Caco-2 (cell line): ENCODE measurements at regions not wholly inside any gene's neighbourhood (a gene's known extent, or its start where the extent isn't known, plus 50 kb on each side); places are given as distances from the start of the nearest gene placed in this dataset.

Experiments
- BruUV-seq: library from RNA; stranded (reverse); fragments of 400-500 nt; replicated peaks from 2 replicates; lab custom pipeline; 2021; lab: Mats Ljungman, UMichigan
- CTCF ChIA-PET: fragments of 300-600 bp; sonication (Branson Sonifier 250); formaldehyde crosslinking; loops from one replicate; lab custom pipeline; 2022; ENCODE audit warnings: antibody characterized with exemption; lab: Charles Lee
- POLR2A ChIA-PET: fragments of 300-600 bp; sonication (Branson Sonifier 250); formaldehyde crosslinking; loops from one replicate; lab custom pipeline; 2022; ENCODE audit warnings: antibody characterized with exemption; lab: Charles Lee
- DNase-seq, 2 experiments: peaks; one replicate each; pipeline versions ENCODE4 v3.0.0 to v3.0.0-alpha.2; 2020 to 2022
- H3K27me3 ChIP-seq: replicated peaks from 2 replicates; pipeline ENCODE4 v1.6.0; 2011; ENCODE audit warnings: low read length; ENCODE audit not compliant: control insufficient read depth, insufficient read depth
- H3K36me3 ChIP-seq: 2 replicates; pipeline ENCODE4 v1.5.1; 2011; ENCODE audit warnings: low read length; ENCODE audit not compliant: control insufficient read depth, insufficient read depth
- H3K4me1 ChIP-seq: fragments of 250-450 bp; sonication (Bioruptor Pico); 2 replicates; pipeline ENCODE4 v1.5.1; 2020; ENCODE audit warnings: mild to moderate bottlenecking
- H3K4me3 ChIP-seq: 2 replicates; pipeline ENCODE4 v1.5.1; 2011; ENCODE audit warnings: low read depth, mild to moderate bottlenecking, control low read depth, low read length
- H3K9me3 ChIP-seq: fragments of 250-450 bp; sonication (Bioruptor Pico); 2 replicates; pipeline ENCODE4 v1.5.1; 2020; ENCODE audit warnings: mild to moderate bottlenecking, moderate library complexity
- H3K27ac Mint-ChIP-seq: one replicate; pipeline ENCODE4 v1.8.0; 2022; ENCODE audit warnings: mixed read lengths; ENCODE audit not compliant: unreplicated experiment
- H3K27me3 Mint-ChIP-seq: one replicate; pipeline ENCODE4 v1.8.0; 2022; ENCODE audit warnings: mixed read lengths; ENCODE audit not compliant: insufficient read depth, unreplicated experiment
- H3K36me3 Mint-ChIP-seq: one replicate; pipeline ENCODE4 v1.8.0; 2022; ENCODE audit warnings: mild to moderate bottlenecking, mixed read lengths; ENCODE audit not compliant: insufficient read depth, unreplicated experiment
- H3K4me1 Mint-ChIP-seq: one replicate; pipeline ENCODE4 v1.8.0; 2022; ENCODE audit warnings: low read depth, mixed read lengths; ENCODE audit not compliant: unreplicated experiment
- H3K4me3 Mint-ChIP-seq: one replicate; pipeline ENCODE4 v1.8.0; 2022; ENCODE audit warnings: mild to moderate bottlenecking, moderate library complexity, mixed read lengths; ENCODE audit not compliant: unreplicated experiment
- H3K9me3 Mint-ChIP-seq: one replicate; pipeline ENCODE4 v1.8.0; 2022; ENCODE audit warnings: mixed read lengths; ENCODE audit not compliant: unreplicated experiment
- intact Hi-C: fragments of 100-400 bp; cut with micrococcal nuclease; formaldehyde crosslinking; loops from one replicate; pipeline ENCODE4 v1.10.0; 2022; ENCODE audit not compliant: unreplicated experiment
- TF ChIP-seq, protein P1 (sequence below), 2 experiments: fragments of 200-600 bp in 1 of 2; IDR thresholded peaks; 1 replicate in 1 of 2; 2 replicates in 1 of 2; pipeline versions ENCODE4 v1.5.1 to v1.8.0; 2011 to 2022; ENCODE audit warnings: antibody characterized with exemption in 1 of 2, control low read depth in 1 of 2, inconsistent platforms in 1 of 2, low read depth in 1 of 2, low read length in 1 of 2, mild to moderate bottlenecking in 1 of 2, moderate library complexity in 1 of 2; ENCODE audit not compliant: insufficient read depth in 1 of 2, severe bottlenecking in 1 of 2, unreplicated experiment in 1 of 2

DNA sequence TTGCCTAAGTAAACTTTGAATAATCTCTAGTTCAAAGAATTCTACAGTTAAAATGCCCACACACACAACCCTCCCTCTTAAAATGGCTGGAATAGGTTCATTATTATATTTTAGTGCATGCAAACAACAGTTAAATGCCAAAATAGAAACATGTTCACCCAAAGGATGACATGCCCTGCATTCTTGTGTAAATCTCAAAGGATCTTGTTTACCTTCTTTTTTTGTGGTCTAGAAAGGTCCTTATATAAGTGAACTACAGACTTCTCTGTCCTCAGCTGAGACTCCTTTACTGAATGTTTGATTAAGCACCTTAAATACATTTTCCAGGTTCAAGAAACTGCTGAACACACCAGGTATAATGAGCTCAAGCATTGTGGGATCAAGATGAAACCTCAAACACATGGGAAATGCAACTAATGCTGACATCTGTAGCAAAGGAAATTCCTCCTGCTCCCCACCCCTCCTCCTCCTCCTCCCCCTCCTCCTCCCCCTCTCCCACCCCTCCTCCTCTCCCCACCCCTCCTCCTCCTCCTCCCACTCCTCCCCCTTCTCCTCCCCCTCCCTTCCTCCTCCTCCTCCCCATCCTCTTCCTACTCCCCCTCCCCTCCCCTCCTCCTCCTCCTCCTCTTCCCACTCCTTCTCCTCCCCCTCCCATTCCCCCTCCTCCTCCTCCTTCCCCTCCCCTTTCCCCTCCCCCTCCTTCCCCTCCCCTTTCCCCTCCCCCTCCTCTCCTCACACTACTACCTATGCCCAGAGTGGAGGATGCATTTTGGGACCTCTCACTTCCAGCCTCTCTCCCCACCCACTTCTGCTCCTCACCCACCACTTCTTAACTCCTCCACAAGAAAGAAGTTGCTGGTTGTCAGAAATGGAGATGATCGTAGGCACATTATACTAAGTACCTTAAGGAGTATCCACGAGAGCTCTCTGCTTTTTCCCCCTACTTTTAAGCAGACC lies 233.9 kb downstream of the MRPL39 start:
- ChIA-PET CTCF (interaction anchor here (0.8 kb wide), 1 partner anchor 13 kb away, joined by 3 read pairs; no protein-coding TSS in a partner anchor), POLR2A (no interaction called here)
- H3K27me3 Mint-ChIP-seq = peaks cover 6% of the 10 kb centered on the region
- H3K4me3 Mint-ChIP-seq = no peak overlapping the region
- DNase-seq = no peak
- no peaks in the 10 kb centered on the region for H3K4me1 Mint-ChIP-seq
- TF ChIP-seq, protein P1, sequence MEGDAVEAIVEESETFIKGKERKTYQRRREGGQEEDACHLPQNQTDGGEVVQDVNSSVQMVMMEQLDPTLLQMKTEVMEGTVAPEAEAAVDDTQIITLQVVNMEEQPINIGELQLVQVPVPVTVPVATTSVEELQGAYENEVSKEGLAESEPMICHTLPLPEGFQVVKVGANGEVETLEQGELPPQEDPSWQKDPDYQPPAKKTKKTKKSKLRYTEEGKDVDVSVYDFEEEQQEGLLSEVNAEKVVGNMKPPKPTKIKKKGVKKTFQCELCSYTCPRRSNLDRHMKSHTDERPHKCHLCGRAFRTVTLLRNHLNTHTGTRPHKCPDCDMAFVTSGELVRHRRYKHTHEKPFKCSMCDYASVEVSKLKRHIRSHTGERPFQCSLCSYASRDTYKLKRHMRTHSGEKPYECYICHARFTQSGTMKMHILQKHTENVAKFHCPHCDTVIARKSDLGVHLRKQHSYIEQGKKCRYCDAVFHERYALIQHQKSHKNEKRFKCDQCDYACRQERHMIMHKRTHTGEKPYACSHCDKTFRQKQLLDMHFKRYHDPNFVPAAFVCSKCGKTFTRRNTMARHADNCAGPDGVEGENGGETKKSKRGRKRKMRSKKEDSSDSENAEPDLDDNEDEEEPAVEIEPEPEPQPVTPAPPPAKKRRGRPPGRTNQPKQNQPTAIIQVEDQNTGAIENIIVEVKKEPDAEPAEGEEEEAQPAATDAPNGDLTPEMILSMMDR (IDR thresholded peaks at IDR 0.05; ENCODE audit: insufficient read depth in 1 of 2, low read depth in 1 of 2, low read length in 1 of 2, severe bottlenecking in 1 of 2, unreplicated experiment in 1 of 2) = no peak
- H3K9me3 Mint-ChIP-seq = no peaks in the 10 kb centered on the region
- BruUV-seq = no TSS peak
- Histone ChIP-seq H3K4me1 (no peaks in the 10 kb centered on the region), H3K36me3 (no peaks in the 10 kb centered on the region), H3K27me3 (no peaks in the 10 kb centered on the region), H3K4me3 (no peak overlapping the region), H3K9me3 (no peaks in the 10 kb centered on the region; the same call in 1 of the 2 replicates)
- intact Hi-C loops = no loop called here
- H3K27ac Mint-ChIP-seq = no peak overlapping the region
- H3K36me3 Mint-ChIP-seq = no peaks in the 10 kb centered on the region

DNA sequence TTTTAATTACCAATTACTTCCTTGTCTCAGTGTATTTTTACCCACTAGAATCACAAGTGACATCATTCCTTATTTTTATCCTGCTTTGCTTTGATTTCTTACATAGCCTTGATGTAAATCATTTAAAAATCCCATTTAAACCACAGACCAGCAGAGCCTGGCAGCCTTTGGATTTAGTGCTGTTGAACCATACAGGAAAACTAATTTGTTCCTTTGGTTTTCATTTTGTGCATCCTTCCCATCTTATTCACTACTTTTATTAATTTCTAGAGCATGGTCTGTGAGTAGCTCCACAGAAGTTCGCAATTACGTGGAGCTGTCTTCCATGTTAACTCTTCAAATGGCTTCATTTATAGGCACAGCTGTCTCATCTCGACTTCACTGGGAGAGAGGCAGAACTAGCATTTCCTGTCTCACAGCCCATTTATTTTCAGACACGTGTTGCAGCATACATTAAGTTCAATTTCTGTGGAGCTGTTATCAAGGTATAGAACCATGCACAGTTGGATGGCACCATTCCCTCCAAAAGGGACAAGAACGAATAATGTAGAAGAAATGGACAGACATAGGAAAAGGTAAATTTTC lies 235.3 kb downstream of the MRPL39 start:
- H3K4me3 ChIP-seq = no peak overlapping the region
- no peaks in the 10 kb centered on the region for H3K27me3 ChIP-seq
- no peaks in the 10 kb centered on the region for H3K36me3 ChIP-seq
- BruUV-seq = no TSS peak
- no peaks in the 10 kb centered on the region for H3K36me3 Mint-ChIP-seq
- TF ChIP-seq, protein P1 (IDR thresholded peaks at IDR 0.05; ENCODE audit: insufficient read depth in 1 of 2, low read depth in 1 of 2, low read length in 1 of 2, severe bottlenecking in 1 of 2, unreplicated experiment in 1 of 2) = no peak
- no peak for DNase-seq
- H3K9me3 ChIP-seq = no peaks in the 10 kb centered on the region; the same call in 1 of the 2 replicates
- H3K27ac Mint-ChIP-seq = no peak overlapping the region
- ChIA-PET CTCF (no interaction called here), POLR2A (no interaction called here)
- no peaks in the 10 kb centered on the region for H3K4me1 ChIP-seq
- no peaks in the 10 kb centered on the region for H3K9me3 Mint-ChIP-seq
- intact Hi-C loops = no loop called here
- no peaks in the 10 kb centered on the region for H3K4me1 Mint-ChIP-seq
- H3K4me3 Mint-ChIP-seq = no peak overlapping the region
- H3K27me3 Mint-ChIP-seq = peaks cover 6% of the 10 kb centered on the region

DNA sequence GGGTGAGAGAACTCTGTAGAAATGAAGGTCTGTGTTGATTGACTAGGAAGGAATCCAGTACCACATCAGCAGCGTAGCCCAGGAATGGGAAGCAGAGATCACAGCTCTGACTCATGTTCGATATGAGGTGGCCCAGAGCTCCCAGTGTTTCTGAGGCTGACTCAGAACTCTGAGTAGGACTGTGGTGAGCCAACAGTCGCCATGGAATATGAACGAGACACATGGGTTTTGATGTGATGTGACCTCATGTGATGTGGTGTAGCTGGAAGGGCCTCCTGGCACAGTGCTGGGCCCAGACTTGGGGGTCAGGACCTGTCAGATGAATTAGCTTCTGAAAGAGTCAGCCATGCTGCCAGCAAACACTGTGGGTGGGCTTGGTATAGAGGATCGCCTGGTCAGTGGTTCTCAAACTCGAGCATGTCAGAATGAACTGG lies 237.0 kb downstream of the MRPL39 start:
- CTCF ChIA-PET = interaction anchor here (1.2 kb wide), 1 partner anchor 16 kb away, joined by 4 read pairs; no protein-coding TSS in a partner anchor
- Mint-ChIP-seq H3K4me1 (no peaks in the 10 kb centered on the region), H3K27me3 (peaks cover 6% of the 10 kb centered on the region), H3K36me3 (no peaks in the 10 kb centered on the region), H3K27ac (no peak overlapping the region), H3K4me3 (no peak overlapping the region), H3K9me3 (no peaks in the 10 kb centered on the region)
- Histone ChIP-seq H3K4me1 (no peaks in the 10 kb centered on the region), H3K4me3 (no peak overlapping the region), H3K36me3 (no peaks in the 10 kb centered on the region), H3K27me3 (no peaks in the 10 kb centered on the region), H3K9me3 (no peaks in the 10 kb centered on the region; the same call in 1 of the 2 replicates)
- TF ChIP-seq, protein P1 (IDR thresholded peaks at IDR 0.05; ENCODE audit: insufficient read depth in 1 of 2, low read depth in 1 of 2, low read length in 1 of 2, severe bottlenecking in 1 of 2, unreplicated experiment in 1 of 2) = no peak
- intact Hi-C loops = no loop called here
- DNase-seq = no peak
- POLR2A ChIA-PET = no interaction called here
- no TSS peak for BruUV-seq
